Erythroblast (primary cell): ENCODE measurements at regions not wholly inside any gene's neighbourhood (a gene's known extent, or its start where the extent isn't known, plus 50 kb on each side); places are given as distances from the start of the nearest gene placed in this dataset.

Source experiments
- GATA1 ChIP-seq: IDR thresholded peaks from 2 replicates; pipeline ENCODE4 v1.6.1; 2011; ENCODE audit warnings: low read depth, mild to moderate bottlenecking, control low read depth, low read length, moderate library complexity
- POLR2A ChIP-seq: IDR thresholded peaks from 2 replicates; pipeline ENCODE4 v1.6.1; 2011; ENCODE audit warnings: mild to moderate bottlenecking, low read length

DNA sequence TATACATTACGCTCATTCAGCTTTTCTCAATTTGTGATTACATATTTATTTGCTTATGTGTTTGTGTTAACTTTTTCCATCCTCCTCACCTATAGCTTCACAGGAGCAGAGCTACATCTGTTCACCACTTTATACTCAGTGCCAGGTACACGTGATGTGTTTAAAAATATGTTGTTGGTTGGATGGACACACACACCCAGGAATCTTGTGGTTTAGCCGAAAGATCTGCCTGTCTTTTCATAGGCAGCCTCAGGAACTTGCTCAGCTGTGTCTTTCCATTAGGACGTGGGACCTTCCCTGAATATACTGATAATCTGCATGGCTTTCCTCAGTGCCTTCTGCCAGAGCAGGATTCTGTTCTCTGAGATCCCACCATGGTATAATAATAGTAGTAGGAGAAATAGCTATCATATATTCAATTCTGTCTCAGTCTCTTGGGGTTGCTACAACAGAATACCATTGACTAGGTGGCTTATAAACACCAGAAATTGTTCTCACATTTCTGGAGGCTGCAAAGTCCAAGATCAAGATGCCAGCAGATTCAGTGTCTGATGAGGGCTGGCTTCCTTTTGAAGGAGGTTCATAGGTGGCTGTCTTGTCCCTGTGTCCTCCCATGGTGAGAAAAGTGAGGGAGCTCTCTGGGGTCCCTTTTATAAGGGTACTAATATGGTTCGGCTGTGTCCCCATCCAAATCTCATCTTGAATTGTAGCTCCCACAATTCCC, 50.0 kb upstream of the SOD3 start:
- no peak for TF ChIP-seq POLR2A
- TF ChIP-seq GATA1 = no peak
